Muscle of leg (tissue), 3 donors: ENCODE measurements at regions not wholly inside any gene's neighbourhood (a gene's known extent, or its start where the extent isn't known, plus 50 kb on each side); places are given as distances from the start of the nearest gene placed in this dataset.

Source experiments
- DNase-seq: peaks from one replicate; pipeline ENCODE4 v3.0.0; 2013
- H3K27ac ChIP-seq: one replicate; pipeline ENCODE4 v1.5.1; 2013; ENCODE audit warnings: mild to moderate bottlenecking, low read length, control low read depth
- H3K27me3 ChIP-seq: one replicate; pipeline ENCODE4 v1.6.1; 2013; ENCODE audit warnings: low read length; ENCODE audit not compliant: control insufficient read depth, insufficient read depth
- H3K36me3 ChIP-seq: one replicate; pipeline ENCODE4 v1.6.1; 2013; ENCODE audit warnings: low read length; ENCODE audit not compliant: control insufficient read depth, insufficient read depth
- H3K4me1 ChIP-seq: one replicate; pipeline ENCODE4 v1.6.1; 2013; ENCODE audit warnings: low read length; ENCODE audit not compliant: control insufficient read depth, insufficient read depth
- H3K4me3 ChIP-seq: one replicate; pipeline ENCODE4 v1.5.1; 2013; ENCODE audit warnings: low read length, control low read depth
- H3K9me3 ChIP-seq: replicated peaks from 2 replicates; pipeline ENCODE4 v1.6.1; 2013; ENCODE audit warnings: low read depth, low read length; ENCODE audit not compliant: control insufficient read depth
- WGBS: methylation state at CpG from one replicate; pipeline ENCODE4 v1.1.5; 2013; ENCODE audit warnings: missing lambda C conversion rate; ENCODE audit not compliant: insufficient coverage; 5-methylcytosine and 5-hydroxymethylcytosine counted together

GRCh38 chr1:201719812-201720521 is 109.0 kb upstream of the IPO9 start:
- H3K27ac ChIP-seq, result peak overlapping the region; percentile 42
- DNase-seq, result peak; percentile 91
- H3K9me3 ChIP-seq, result no peaks in the 10 kb centered on the region
- H3K27me3 ChIP-seq, result no peaks in the 10 kb centered on the region
- H3K4me1 ChIP-seq, result peaks cover 50% of the 10 kb centered on the region
- 16% methylated on average over 5 of the region's 9 CpGs for WGBS
- H3K4me3 ChIP-seq, result no peak overlapping the region
- peaks cover 40% of the 10 kb centered on the region for H3K36me3 ChIP-seq

DNA sequence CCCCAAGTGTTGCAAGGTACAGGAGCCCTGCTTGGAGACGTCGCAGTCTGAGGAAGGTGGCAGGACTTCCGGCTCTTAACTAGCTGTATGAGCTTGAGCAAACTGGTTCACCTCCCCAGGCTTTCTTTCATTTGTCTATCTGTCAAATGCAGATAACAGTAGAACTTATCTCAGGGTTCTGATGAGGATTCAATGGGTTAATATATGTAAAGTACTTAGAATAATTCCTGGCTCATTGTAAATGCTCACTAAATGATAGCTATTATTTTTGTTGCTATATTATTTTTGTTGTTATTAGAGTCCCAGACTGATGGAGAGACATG is 108.5 kb upstream of the IPO9 start:
- WGBS, result 40% methylated on average over 2 of the region's 3 CpGs
- no peak overlapping the region for H3K4me3 ChIP-seq
- H3K9me3 ChIP-seq, result no peaks in the 10 kb centered on the region
- H3K27me3 ChIP-seq, result no peaks in the 10 kb centered on the region
- H3K36me3 ChIP-seq, result peaks cover 37% of the 10 kb centered on the region
- H3K4me1 ChIP-seq, result peaks cover 50% of the 10 kb centered on the region
- DNase-seq, result no peak
- no peak overlapping the region for H3K27ac ChIP-seq

- Histone ChIP-seq H3K27me3 (no peaks in the 10 kb centered on the region), H3K4me3 (no peak overlapping the region), H3K27ac (no peak overlapping the region), H3K36me3 (peaks cover 29% of the 10 kb centered on the region), H3K9me3 (no peaks in the 10 kb centered on the region), H3K4me1 (peaks cover 46% of the 10 kb centered on the region)
- DNase-seq, result no peak
- WGBS, result 37% methylated on average over 6 of the region's 13 CpGs
Observed at GRCh38 chr1:201721082-201722049, 107.6 kb upstream of the IPO9 start.

DNA sequence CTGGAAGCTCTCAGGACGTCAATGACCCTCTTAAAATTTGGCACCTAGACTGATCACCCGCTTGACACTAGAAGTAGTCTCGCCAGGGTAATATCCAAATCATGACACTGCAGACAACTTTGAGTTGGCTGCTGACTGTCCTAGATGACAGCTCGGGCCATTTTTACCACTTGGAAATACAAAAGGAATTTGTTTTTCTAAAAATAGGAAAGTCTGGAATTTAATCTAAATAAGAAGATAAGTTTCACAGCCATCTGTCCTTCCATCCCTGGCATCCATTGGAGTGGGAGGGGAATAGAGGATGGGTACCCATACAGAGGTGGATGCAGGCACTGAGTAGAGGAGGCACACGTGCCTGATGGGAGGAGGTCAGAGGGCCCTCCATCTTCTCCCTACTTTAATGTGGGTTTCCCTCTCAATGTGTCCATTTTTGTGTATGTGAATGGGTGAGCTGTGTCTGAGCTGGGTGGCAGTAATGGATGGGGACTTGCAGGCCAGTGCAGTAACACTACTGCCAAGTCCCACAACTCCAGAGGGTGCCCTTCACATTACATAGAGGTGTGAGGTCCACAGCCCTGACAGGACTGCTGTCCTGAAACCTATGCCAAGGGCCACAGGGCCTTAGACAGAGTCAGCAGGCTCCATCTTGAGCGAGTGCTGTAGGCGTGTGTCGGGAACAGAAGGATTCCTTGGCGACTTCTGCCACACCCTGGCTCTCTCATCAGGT is 104.8 kb upstream of the IPO9 start:
- no peak overlapping the region for H3K4me3 ChIP-seq
- H3K27ac ChIP-seq, result peak overlapping the region; percentile 2
- no peaks in the 10 kb centered on the region for H3K9me3 ChIP-seq
- H3K4me1 ChIP-seq, result peaks cover 35% of the 10 kb centered on the region
- DNase-seq, result no peak
- peaks cover 8% of the 10 kb centered on the region for H3K36me3 ChIP-seq
- WGBS, result no CpG with 5 or more reads among the region's 9 CpGs
- no peaks in the 10 kb centered on the region for H3K27me3 ChIP-seq

- WGBS, result 29% methylated on average over 1 of the region's 5 CpGs
- H3K27me3 ChIP-seq, result no peaks in the 10 kb centered on the region
- H3K27ac ChIP-seq, result no peak overlapping the region
- DNase-seq, result peak; percentile 76
- no peak overlapping the region for H3K4me3 ChIP-seq
- peaks cover 30% of the 10 kb centered on the region for H3K4me1 ChIP-seq
- peaks cover 5% of the 10 kb centered on the region for H3K36me3 ChIP-seq
- H3K9me3 ChIP-seq, result no peaks in the 10 kb centered on the region
Observed at GRCh38 chr1:201724766-201725118, 104.2 kb upstream of the IPO9 start.

- H3K4me3 ChIP-seq, result no peak overlapping the region
- no peak for DNase-seq
- peaks cover 3% of the 10 kb centered on the region for H3K36me3 ChIP-seq
- WGBS, result no CpG with 5 or more reads among the region's 2 CpGs
- no peaks in the 10 kb centered on the region for H3K9me3 ChIP-seq
- no peaks in the 10 kb centered on the region for H3K27me3 ChIP-seq
- no peak overlapping the region for H3K27ac ChIP-seq
- peaks cover 31% of the 10 kb centered on the region for H3K4me1 ChIP-seq
Observed at GRCh38 chr1:201726700-201727099, 102.3 kb upstream of the IPO9 start.

GRCh38 chr1:201728731-201729130 is 100.2 kb upstream of the IPO9 start:
- peaks cover 3% of the 10 kb centered on the region for H3K36me3 ChIP-seq
- H3K4me3 ChIP-seq, result no peak overlapping the region
- no peak overlapping the region for H3K27ac ChIP-seq
- H3K9me3 ChIP-seq, result no peaks in the 10 kb centered on the region
- no peak for DNase-seq
- H3K27me3 ChIP-seq, result no peaks in the 10 kb centered on the region
- peaks cover 34% of the 10 kb centered on the region for H3K4me1 ChIP-seq

DNA sequence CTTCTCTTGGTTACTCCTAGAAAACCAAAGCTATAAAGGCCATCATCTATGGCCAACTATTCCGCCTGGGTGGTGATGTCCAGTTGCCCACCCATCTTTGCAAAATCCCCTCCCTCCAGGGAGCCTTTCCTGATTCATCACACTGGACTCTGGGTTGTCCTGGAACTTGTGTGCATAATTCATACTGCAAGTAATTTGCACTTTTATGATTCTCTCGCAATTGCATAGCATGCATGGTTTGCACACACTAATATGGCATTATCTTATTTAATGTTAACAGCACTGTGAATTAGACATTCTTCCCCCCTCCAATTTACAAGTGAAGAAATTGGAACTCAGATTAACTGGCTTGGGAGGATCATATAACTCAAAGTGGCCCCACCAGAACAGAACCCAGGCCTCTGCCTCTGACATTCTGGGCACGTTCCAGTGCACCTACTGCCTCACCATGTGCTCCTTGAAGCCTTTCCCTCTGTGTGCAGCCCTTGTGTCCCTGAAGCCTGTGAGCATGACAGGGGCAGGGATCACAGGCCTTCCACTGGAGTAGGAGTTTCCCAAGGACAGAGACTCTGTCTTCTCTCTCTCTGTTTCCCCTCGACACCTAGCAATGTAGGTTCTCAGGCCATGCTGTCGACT is 98.9 kb upstream of the IPO9 start:
- Histone ChIP-seq H3K4me1 (peaks cover 24% of the 10 kb centered on the region), H3K9me3 (no peaks in the 10 kb centered on the region), H3K27me3 (no peaks in the 10 kb centered on the region), H3K36me3 (peaks cover 3% of the 10 kb centered on the region), H3K4me3 (no peak overlapping the region), H3K27ac (no peak overlapping the region)
- DNase-seq, result no peak
- WGBS, result 85% methylated on average over 2 of the region's 5 CpGs

DNA sequence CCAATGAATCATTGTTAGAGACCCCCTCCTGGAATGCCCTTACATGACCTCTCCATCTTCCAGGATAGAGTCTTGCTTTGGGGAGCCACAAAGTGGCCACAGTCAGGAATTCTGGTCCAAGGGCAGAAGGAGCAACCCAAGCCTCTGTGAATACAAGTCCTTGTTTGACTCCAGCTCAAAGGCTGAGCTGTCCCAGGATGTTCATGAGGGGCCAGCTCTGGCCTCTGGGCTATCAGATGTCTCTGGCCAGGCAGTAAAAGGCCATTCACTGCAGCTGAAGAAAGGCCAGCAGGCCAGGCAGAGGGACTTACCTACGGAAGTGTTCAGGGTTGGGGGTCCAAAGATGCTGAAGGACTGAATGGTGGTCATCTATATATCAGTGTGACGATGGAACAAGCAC is 98.3 kb upstream of the IPO9 start:
- H3K9me3 ChIP-seq, result no peaks in the 10 kb centered on the region
- no peak overlapping the region for H3K4me3 ChIP-seq
- H3K27ac ChIP-seq, result no peak overlapping the region
- DNase-seq, result no peak
- peaks cover 3% of the 10 kb centered on the region for H3K36me3 ChIP-seq
- 67% methylated on average over 2 of the region's 2 CpGs for WGBS
- H3K4me1 ChIP-seq, result peaks cover 25% of the 10 kb centered on the region
- no peaks in the 10 kb centered on the region for H3K27me3 ChIP-seq

DNA sequence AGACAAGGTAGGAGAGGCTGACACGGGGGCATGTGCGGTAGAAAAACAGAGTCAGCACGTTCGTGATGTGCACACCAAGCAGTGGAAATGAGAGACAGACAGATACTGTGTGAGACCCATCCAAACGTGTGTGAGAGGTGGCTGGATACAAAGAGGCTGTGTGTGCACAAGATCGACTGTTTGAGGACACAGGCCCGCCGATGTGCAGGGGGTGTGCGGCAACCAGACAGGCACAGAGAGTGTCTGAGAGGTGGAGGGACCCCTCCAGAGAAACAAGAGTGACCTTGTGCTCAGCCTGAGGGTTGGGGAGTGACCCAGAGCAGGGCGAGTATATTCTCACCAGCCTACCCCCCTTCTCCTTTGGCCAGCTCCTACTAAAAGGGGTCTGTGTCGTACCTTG is 97.8 kb upstream of the IPO9 start:
- DNase-seq, result no peak

More for the DNA sequence above, 97.8 kb upstream of the IPO9 start:
- no peak overlapping the region for H3K4me3 ChIP-seq
- WGBS, result 66% methylated on average over 10 of the region's 11 CpGs
- H3K36me3 ChIP-seq, result peaks cover 3% of the 10 kb centered on the region
- no peaks in the 10 kb centered on the region for H3K9me3 ChIP-seq
- no peak overlapping the region for H3K27ac ChIP-seq
- H3K4me1 ChIP-seq, result peaks cover 30% of the 10 kb centered on the region
- H3K27me3 ChIP-seq, result no peaks in the 10 kb centered on the region
